ENCODE measurements at regions not wholly inside any gene's neighbourhood (a gene's known extent, or its start where the extent isn't known, plus 50 kb on each side); places are given as distances from the start of the nearest gene placed in this dataset.
"Not testable (repeated sequence)": the region's sequence is repeated elsewhere in the genome, so short reads cannot be mapped to it uniquely, and the experiment has no call there.

DNA sequence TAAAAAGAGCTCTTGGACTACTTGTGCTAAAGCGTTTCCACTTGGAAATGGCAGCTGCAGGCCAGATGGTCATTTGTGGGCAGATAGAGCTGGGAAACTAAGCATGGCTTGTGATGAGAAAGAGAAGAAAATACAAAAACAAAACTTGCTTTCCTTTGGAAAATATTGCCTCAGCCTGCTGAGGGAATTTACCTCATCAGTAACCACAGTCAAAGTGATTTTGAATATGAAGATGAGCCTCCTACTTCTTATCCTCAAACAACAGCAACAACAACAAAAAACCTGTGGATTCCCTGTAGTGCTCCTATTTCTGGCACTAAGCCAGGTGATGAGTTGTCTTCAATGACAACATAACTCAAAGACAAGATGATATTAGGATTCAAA lies 62.7 kb upstream of the FIBIN start:
- H4K20me1 ChIP-seq (ENCODE audit: insufficient read depth, low read length) = no peaks in the 10 kb centered on the region
- H3K9ac ChIP-seq (ENCODE audit: low read length) = no peak overlapping the region
- no peak overlapping the region for H3K4me2 ChIP-seq (ENCODE audit: low read length)
- H3K9me3 ChIP-seq (ENCODE audit: insufficient read depth, low read length) = peaks cover 9% of the 10 kb centered on the region; the same call in 1 of the 2 replicates
- H3K27ac ChIP-seq (ENCODE audit: low read length) = no peak overlapping the region
- TF ChIP-seq, protein P1, sequence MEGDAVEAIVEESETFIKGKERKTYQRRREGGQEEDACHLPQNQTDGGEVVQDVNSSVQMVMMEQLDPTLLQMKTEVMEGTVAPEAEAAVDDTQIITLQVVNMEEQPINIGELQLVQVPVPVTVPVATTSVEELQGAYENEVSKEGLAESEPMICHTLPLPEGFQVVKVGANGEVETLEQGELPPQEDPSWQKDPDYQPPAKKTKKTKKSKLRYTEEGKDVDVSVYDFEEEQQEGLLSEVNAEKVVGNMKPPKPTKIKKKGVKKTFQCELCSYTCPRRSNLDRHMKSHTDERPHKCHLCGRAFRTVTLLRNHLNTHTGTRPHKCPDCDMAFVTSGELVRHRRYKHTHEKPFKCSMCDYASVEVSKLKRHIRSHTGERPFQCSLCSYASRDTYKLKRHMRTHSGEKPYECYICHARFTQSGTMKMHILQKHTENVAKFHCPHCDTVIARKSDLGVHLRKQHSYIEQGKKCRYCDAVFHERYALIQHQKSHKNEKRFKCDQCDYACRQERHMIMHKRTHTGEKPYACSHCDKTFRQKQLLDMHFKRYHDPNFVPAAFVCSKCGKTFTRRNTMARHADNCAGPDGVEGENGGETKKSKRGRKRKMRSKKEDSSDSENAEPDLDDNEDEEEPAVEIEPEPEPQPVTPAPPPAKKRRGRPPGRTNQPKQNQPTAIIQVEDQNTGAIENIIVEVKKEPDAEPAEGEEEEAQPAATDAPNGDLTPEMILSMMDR (IDR thresholded peaks at IDR 0.05; ENCODE audit: low read depth, low read length) = no peak
- no peak for TF ChIP-seq EZH2phosphoT487 (IDR thresholded peaks at IDR 0.05; ENCODE audit: low read depth)
- H3K4me3 ChIP-seq (ENCODE audit: low read length) = no peak overlapping the region
- H3K27me3 ChIP-seq (ENCODE audit: low read depth, low read length) = no peaks in the 10 kb centered on the region
- no peak overlapping the region for H2AFZ ChIP-seq (ENCODE audit: low read depth, low read length)
- H3K4me1 ChIP-seq (ENCODE audit: low read length) = no peaks in the 10 kb centered on the region
- no peaks in the 10 kb centered on the region for H3K36me3 ChIP-seq (replicated peaks; ENCODE audit: low read depth, low read length)
- H3K79me2 ChIP-seq (ENCODE audit: low read length) = no peaks in the 10 kb centered on the region

DNA sequence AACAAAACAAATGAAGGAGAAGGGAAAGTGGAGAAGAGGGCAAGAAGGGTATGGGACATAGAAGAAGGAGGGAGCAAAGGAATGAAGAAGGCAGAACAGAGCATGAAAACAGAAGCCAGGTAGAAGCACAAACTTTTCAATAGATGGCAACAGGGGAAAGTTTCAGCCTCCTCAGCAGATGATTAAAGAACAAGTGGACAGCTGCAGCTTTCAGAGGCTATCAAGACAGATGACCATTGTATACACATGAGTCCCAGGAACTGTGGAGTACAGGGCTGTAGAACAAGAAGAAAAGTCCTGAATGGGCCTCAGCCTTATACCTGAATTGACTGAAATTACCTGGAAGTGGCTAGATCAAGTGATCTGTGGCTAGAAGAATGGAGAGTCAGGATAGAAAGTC lies 62.0 kb upstream of the FIBIN start:
- H3K4me2 ChIP-seq (ENCODE audit: low read length) = no peak overlapping the region

DNA sequence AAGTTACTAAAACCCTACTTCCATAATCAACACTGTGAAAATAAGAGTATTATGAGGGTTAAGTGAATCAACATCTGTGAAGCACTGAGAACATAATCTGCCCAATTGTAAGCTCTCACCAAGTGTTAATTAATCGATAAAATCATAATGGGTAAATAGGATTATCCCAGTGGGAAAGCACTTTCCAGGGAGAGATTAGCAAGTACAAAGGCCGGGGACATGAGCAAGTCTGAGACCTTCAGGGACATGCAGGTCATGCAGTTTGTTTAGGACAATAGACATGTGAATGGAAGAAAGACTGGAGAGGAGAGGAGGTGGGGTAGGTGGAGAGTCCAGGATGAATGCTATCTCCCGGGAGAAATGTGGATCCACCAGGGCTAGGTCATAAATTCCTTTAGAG lies 57.8 kb upstream of the FIBIN start:
- Histone ChIP-seq H3K27ac (ENCODE audit: low read length) (no peak overlapping the region), H3K4me1 (ENCODE audit: low read length) (no peaks in the 10 kb centered on the region), H3K36me3 (replicated peaks; ENCODE audit: low read depth, low read length) (no peaks in the 10 kb centered on the region), H3K9ac (ENCODE audit: low read length) (no peak overlapping the region), H3K4me2 (ENCODE audit: low read length) (no peak overlapping the region), H3K9me3 (ENCODE audit: insufficient read depth, low read length) (peaks cover 9% of the 10 kb centered on the region; the same call in 1 of the 2 replicates), H3K4me3 (ENCODE audit: low read length) (no peak overlapping the region), H3K27me3 (ENCODE audit: low read depth, low read length) (no peaks in the 10 kb centered on the region), H4K20me1 (ENCODE audit: insufficient read depth, low read length) (no peaks in the 10 kb centered on the region), H3K79me2 (ENCODE audit: low read length) (no peaks in the 10 kb centered on the region), H2AFZ (ENCODE audit: low read depth, low read length) (no peak overlapping the region)
- TF ChIP-seq EZH2phosphoT487 (IDR thresholded peaks at IDR 0.05; ENCODE audit: low read depth) = no peak
- TF ChIP-seq, protein P1 (IDR thresholded peaks at IDR 0.05; ENCODE audit: low read depth, low read length) = no peak

More for the DNA sequence above, 62.0 kb upstream of the FIBIN start:
- Histone ChIP-seq H3K9ac (ENCODE audit: low read length) (no peak overlapping the region), H3K4me3 (ENCODE audit: low read length) (no peak overlapping the region), H3K79me2 (ENCODE audit: low read length) (no peaks in the 10 kb centered on the region), H2AFZ (ENCODE audit: low read depth, low read length) (no peak overlapping the region), H3K27me3 (ENCODE audit: low read depth, low read length) (no peaks in the 10 kb centered on the region), H3K36me3 (replicated peaks; ENCODE audit: low read depth, low read length) (no peaks in the 10 kb centered on the region), H3K4me1 (ENCODE audit: low read length) (no peaks in the 10 kb centered on the region), H4K20me1 (ENCODE audit: insufficient read depth, low read length) (no peaks in the 10 kb centered on the region), H3K27ac (ENCODE audit: low read length) (no peak overlapping the region), H3K9me3 (ENCODE audit: insufficient read depth, low read length) (peaks cover 9% of the 10 kb centered on the region; the same call in 1 of the 2 replicates)
- no peak for TF ChIP-seq EZH2phosphoT487 (IDR thresholded peaks at IDR 0.05; ENCODE audit: low read depth)
- TF ChIP-seq, protein P1 (IDR thresholded peaks at IDR 0.05; ENCODE audit: low read depth, low read length) = no peak

DNA sequence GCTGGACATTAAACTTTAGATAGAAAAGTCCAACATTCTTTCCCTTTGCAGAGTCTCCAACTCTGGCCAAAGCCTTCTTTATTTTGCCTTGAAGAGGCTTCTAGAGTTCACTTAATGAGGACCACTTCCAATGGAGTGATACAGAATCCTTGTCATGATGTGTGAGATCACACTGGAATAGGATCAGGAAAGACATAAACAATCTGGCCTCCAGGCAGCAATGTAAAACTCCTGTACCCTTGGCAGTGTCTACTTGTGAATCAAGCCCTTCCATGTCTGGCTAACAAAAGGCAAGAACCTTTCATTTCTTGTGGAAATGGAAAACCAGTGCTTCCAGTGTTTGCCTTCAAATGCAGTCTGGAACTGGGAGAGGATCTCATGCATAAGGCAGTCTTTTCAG lies 56.5 kb upstream of the FIBIN start:
- Histone ChIP-seq H3K79me2 (ENCODE audit: low read length) (no peaks in the 10 kb centered on the region), H3K27me3 (ENCODE audit: low read depth, low read length) (no peaks in the 10 kb centered on the region), H4K20me1 (ENCODE audit: insufficient read depth, low read length) (no peaks in the 10 kb centered on the region), H3K9ac (ENCODE audit: low read length) (no peak overlapping the region), H3K9me3 (ENCODE audit: insufficient read depth, low read length) (peaks cover 7% of the 10 kb centered on the region; the same call in 1 of the 2 replicates), H3K27ac (ENCODE audit: low read length) (no peak overlapping the region), H3K36me3 (replicated peaks; ENCODE audit: low read depth, low read length) (no peaks in the 10 kb centered on the region), H3K4me1 (ENCODE audit: low read length) (no peaks in the 10 kb centered on the region), H2AFZ (ENCODE audit: low read depth, low read length) (no peak overlapping the region), H3K4me3 (ENCODE audit: low read length) (no peak overlapping the region), H3K4me2 (ENCODE audit: low read length) (no peak overlapping the region)
- TF ChIP-seq, protein P1 (IDR thresholded peaks at IDR 0.05; ENCODE audit: low read depth, low read length) = no peak
- no peak for TF ChIP-seq EZH2phosphoT487 (IDR thresholded peaks at IDR 0.05; ENCODE audit: low read depth)

DNA sequence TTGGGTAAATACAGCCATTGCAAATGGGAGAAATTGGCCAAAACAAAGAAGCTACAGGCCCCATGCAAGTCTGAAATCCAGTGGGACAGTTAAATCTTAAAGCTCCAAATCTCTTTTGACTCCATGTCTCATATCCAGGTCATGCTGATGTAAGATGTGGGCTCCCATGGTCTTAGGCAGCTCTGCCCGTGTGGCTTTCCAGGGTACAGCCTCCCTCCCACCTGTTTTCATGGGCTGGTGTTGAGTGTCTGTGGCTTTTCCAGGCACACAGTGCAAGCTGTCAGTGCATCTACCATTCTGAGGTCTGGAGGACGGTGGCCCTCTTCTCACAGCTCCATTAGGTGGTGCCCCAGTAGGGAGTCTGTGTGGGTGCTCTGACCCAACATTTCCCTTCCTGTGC lies 53.4 kb upstream of the FIBIN start:
- H3K4me1 ChIP-seq (ENCODE audit: low read length); H2AFZ ChIP-seq (ENCODE audit: low read depth, low read length); H3K9ac ChIP-seq (ENCODE audit: low read length); H3K27me3 ChIP-seq (ENCODE audit: low read depth, low read length); H3K36me3 ChIP-seq (replicated peaks; ENCODE audit: low read depth, low read length); H4K20me1 ChIP-seq (ENCODE audit: insufficient read depth, low read length); H3K27ac ChIP-seq (ENCODE audit: low read length); H3K4me3 ChIP-seq (ENCODE audit: low read length); H3K4me2 ChIP-seq (ENCODE audit: low read length); H3K9me3 ChIP-seq (ENCODE audit: insufficient read depth, low read length); H3K79me2 ChIP-seq (ENCODE audit: low read length): not testable (repeated sequence)
